ENCODE measurements at regions not wholly inside any gene's neighbourhood (a gene's known extent, or its start where the extent isn't known, plus 50 kb on each side); places are given as distances from the start of the nearest gene placed in this dataset.
A peak's percentile ranks its signal among the peaks of the same experiment; 100 is the strongest.

GRCh38 chr18:57910134-57910533 is 107.0 kb upstream of the ATP8B1 start:
- H3K9me3 Mint-ChIP-seq (ENCODE audit: unreplicated experiment) = no peaks in the 10 kb centered on the region
- DNase-seq (ENCODE audit: unreplicated experiment) = no peak
- ChIA-PET CTCF (interaction anchor here (0.5 to 2.4 kb wide), 6 partner anchors 7 to 49 kb away, joined by 3 to 13 read pairs (median 4); no protein-coding TSS in a partner anchor), POLR2A (interaction anchor here (0.5 to 2.7 kb wide), 10 partner anchors 9 to 1301 kb away, joined by 3 to 13 read pairs (median 4); no protein-coding TSS in a partner anchor)
- H3K4me1 Mint-ChIP-seq (ENCODE audit: insufficient read depth, unreplicated experiment) = peaks cover 34% of the 10 kb centered on the region
- peak overlapping the region; percentile 59 for H3K4me3 Mint-ChIP-seq (ENCODE audit: unreplicated experiment)
- H3K27me3 Mint-ChIP-seq (ENCODE audit: insufficient read depth, unreplicated experiment) = no peaks in the 10 kb centered on the region
- no peaks in the 10 kb centered on the region for H3K36me3 Mint-ChIP-seq (ENCODE audit: insufficient read depth, unreplicated experiment)
- intact Hi-C loops (cut with micrococcal nuclease) = no loop called here
- peak overlapping the region; percentile 97 for H3K27ac Mint-ChIP-seq (ENCODE audit: low read depth, unreplicated experiment)
- TF ChIP-seq CTCF (IDR thresholded peaks at IDR 0.05; ENCODE audit: unreplicated experiment) = no peak
- TSS peak; percentile 97 for BruUV-seq (replicated peaks)

- no TSS peak for BruUV-seq (replicated peaks)
- H3K27me3 Mint-ChIP-seq (ENCODE audit: insufficient read depth, unreplicated experiment) = no peaks in the 10 kb centered on the region
- intact Hi-C loops (cut with micrococcal nuclease) = no loop called here
- DNase-seq (ENCODE audit: unreplicated experiment) = peak; percentile 91
- CTCF ChIA-PET = interaction anchor here (1.1 kb wide), 1 partner anchor 28 kb away, joined by 4 read pairs; no protein-coding TSS in a partner anchor
- peak overlapping the region; percentile 97 for H3K27ac Mint-ChIP-seq (ENCODE audit: low read depth, unreplicated experiment)
- TF ChIP-seq CTCF (IDR thresholded peaks at IDR 0.05; ENCODE audit: unreplicated experiment) = no peak
- H3K4me3 Mint-ChIP-seq (ENCODE audit: unreplicated experiment) = peak overlapping the region; percentile 59
- H3K4me1 Mint-ChIP-seq (ENCODE audit: insufficient read depth, unreplicated experiment) = peaks cover 34% of the 10 kb centered on the region
- H3K9me3 Mint-ChIP-seq (ENCODE audit: unreplicated experiment) = no peaks in the 10 kb centered on the region
- POLR2A ChIA-PET = interaction anchor here (0.7 to 2.7 kb wide), 7 partner anchors 8 to 1302 kb away, joined by 3 to 13 read pairs (median 4); no protein-coding TSS in a partner anchor
- no peaks in the 10 kb centered on the region for H3K36me3 Mint-ChIP-seq (ENCODE audit: insufficient read depth, unreplicated experiment)
These were observed 106.5 kb upstream of the ATP8B1 start for GRCh38 chr18:57909620-57910019.

- BruUV-seq (replicated peaks) = no TSS peak
- POLR2A ChIA-PET = interaction anchor here (0.6 to 1.8 kb wide), 8 partner anchors 9 to 770 kb away, joined by 3 to 5 read pairs (median 4); no protein-coding TSS in a partner anchor
- Mint-ChIP-seq H3K4me1 (ENCODE audit: insufficient read depth, unreplicated experiment) (peaks cover 34% of the 10 kb centered on the region), H3K27ac (ENCODE audit: low read depth, unreplicated experiment) (no peak overlapping the region), H3K9me3 (ENCODE audit: unreplicated experiment) (no peaks in the 10 kb centered on the region), H3K27me3 (ENCODE audit: insufficient read depth, unreplicated experiment) (no peaks in the 10 kb centered on the region), H3K4me3 (ENCODE audit: unreplicated experiment) (no peak overlapping the region), H3K36me3 (ENCODE audit: insufficient read depth, unreplicated experiment) (no peaks in the 10 kb centered on the region)
- DNase-seq (ENCODE audit: unreplicated experiment) = peak; percentile 50
- no peak for TF ChIP-seq CTCF (IDR thresholded peaks at IDR 0.05; ENCODE audit: unreplicated experiment)
- intact Hi-C loops (cut with micrococcal nuclease) = no loop called here
- CTCF ChIA-PET = interaction anchor here (0.6 to 1.0 kb wide), 8 partner anchors 26 to 719 kb away, joined by 3 to 5 read pairs (median 3); no protein-coding TSS in a partner anchor
These were observed 105.0 kb upstream of the ATP8B1 start for GRCh38 chr18:57908092-57908491.

- Mint-ChIP-seq H3K36me3 (ENCODE audit: insufficient read depth, unreplicated experiment) (no peaks in the 10 kb centered on the region), H3K4me3 (ENCODE audit: unreplicated experiment) (no peak overlapping the region), H3K4me1 (ENCODE audit: insufficient read depth, unreplicated experiment) (peaks cover 36% of the 10 kb centered on the region), H3K27me3 (ENCODE audit: insufficient read depth, unreplicated experiment) (no peaks in the 10 kb centered on the region), H3K27ac (ENCODE audit: low read depth, unreplicated experiment) (no peak overlapping the region), H3K9me3 (ENCODE audit: unreplicated experiment) (no peaks in the 10 kb centered on the region)
- ChIA-PET CTCF (interaction anchor here (0.6 to 1.5 kb wide), 6 partner anchors 9 to 720 kb away, joined by 3 to 6 read pairs (median 3); no protein-coding TSS in a partner anchor), POLR2A (interaction anchor here (0.6 to 1.8 kb wide), 5 partner anchors 8 to 770 kb away, joined by 3 to 5 read pairs (median 3); no protein-coding TSS in a partner anchor)
- DNase-seq (ENCODE audit: unreplicated experiment) = peak; percentile 80
- no TSS peak for BruUV-seq (replicated peaks)
- intact Hi-C loops (cut with micrococcal nuclease) = no loop called here
- no peak for TF ChIP-seq CTCF (IDR thresholded peaks at IDR 0.05; ENCODE audit: unreplicated experiment)
These were observed 104.4 kb upstream of the ATP8B1 start for GRCh38 chr18:57907550-57907949.

Data from MCF 10A (cell line).